Retinal pigment epithelial cell (primary cell): ENCODE measurements at regions not wholly inside any gene's neighbourhood (a gene's known extent, or its start where the extent isn't known, plus 50 kb on each side); places are given as distances from the start of the nearest gene placed in this dataset.

Experiments used
- DNase-seq: peaks from one replicate; pipeline ENCODE4 v3.0.0-alpha.2; 2010; ENCODE audit warnings: low read depth
- H3K4me3 ChIP-seq: 2 replicates; pipeline ENCODE4 v1.5.1; 2011; ENCODE audit warnings: mild to moderate bottlenecking, low read length, control low read depth, moderate library complexity
- TF ChIP-seq, protein P1 (sequence below): conservative IDR thresholded peaks from 2 replicates; pipeline ENCODE4 v1.5.1; 2011; ENCODE audit warnings: low read depth, low read length, control low read depth, inconsistent platforms

- TF ChIP-seq, protein P1, sequence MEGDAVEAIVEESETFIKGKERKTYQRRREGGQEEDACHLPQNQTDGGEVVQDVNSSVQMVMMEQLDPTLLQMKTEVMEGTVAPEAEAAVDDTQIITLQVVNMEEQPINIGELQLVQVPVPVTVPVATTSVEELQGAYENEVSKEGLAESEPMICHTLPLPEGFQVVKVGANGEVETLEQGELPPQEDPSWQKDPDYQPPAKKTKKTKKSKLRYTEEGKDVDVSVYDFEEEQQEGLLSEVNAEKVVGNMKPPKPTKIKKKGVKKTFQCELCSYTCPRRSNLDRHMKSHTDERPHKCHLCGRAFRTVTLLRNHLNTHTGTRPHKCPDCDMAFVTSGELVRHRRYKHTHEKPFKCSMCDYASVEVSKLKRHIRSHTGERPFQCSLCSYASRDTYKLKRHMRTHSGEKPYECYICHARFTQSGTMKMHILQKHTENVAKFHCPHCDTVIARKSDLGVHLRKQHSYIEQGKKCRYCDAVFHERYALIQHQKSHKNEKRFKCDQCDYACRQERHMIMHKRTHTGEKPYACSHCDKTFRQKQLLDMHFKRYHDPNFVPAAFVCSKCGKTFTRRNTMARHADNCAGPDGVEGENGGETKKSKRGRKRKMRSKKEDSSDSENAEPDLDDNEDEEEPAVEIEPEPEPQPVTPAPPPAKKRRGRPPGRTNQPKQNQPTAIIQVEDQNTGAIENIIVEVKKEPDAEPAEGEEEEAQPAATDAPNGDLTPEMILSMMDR = no peak
- H3K4me3 ChIP-seq = no peak overlapping the region
- DNase-seq = peak; percentile 96
These were observed 224.3 kb downstream of the ANAPC1 start for GRCh38 chr2:111659361-111660333.

DNA sequence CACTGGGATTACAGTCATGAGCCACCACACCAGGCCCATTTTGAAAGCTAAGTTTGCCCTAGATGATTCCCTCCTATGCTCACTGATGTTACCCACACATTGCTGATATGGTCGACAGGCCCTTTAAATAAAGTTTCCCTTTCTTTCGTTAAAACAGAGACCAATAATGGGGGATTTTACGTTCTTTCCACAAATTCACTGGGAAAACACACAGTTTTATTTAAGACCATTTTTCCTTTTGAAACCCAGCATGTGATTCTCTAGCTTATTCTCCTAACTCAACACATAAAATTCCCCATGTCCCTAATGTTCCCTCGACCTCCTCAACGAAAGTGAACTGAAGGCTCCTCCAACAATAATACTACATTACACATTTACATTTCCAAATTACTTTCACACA, 223.2 kb downstream of the ANAPC1 start:
- TF ChIP-seq, protein P1 = no peak
- no peak for DNase-seq
- H3K4me3 ChIP-seq = no peak overlapping the region

GRCh38 chr2:111661286-111661940, 222.6 kb downstream of the ANAPC1 start:
- DNase-seq = no peak
- TF ChIP-seq, protein P1 = no peak
- no peak overlapping the region for H3K4me3 ChIP-seq

DNA sequence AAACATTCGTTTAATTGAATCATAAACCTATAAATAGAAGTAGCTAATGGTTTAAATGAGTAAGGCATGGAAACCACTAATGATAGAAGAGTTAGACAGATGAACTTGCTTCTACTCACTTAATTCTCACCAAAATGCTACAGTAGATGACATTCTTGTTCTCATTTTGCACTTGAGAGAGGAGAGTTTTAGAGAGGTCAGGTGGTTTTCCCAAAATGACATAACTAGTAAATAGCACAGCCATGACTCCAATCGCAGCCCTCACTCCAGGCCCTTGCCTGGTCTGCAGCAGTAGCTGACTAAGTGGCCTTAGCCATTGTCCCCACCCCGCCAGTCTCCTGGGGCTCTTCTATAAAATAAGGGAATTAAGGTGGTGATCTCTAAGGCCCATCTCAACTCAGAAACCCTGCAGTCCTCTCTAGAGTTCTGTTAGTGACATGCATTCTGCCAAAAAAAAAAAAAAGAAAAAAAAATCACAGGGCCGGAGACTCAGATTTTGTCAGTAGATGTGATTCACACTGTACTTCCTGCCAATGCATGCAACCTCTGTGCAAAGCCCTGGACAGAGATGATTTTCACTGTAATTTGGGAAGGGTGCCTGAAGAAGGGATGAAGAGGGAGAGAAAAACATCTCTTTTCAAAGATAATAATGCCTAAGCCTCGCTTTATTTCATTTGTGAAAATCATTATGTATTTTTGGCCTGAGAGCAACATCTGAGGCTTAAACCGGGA, 221.8 kb downstream of the ANAPC1 start:
- DNase-seq = no peak
- no peak overlapping the region for H3K4me3 ChIP-seq
- TF ChIP-seq, protein P1 = no peak

DNA sequence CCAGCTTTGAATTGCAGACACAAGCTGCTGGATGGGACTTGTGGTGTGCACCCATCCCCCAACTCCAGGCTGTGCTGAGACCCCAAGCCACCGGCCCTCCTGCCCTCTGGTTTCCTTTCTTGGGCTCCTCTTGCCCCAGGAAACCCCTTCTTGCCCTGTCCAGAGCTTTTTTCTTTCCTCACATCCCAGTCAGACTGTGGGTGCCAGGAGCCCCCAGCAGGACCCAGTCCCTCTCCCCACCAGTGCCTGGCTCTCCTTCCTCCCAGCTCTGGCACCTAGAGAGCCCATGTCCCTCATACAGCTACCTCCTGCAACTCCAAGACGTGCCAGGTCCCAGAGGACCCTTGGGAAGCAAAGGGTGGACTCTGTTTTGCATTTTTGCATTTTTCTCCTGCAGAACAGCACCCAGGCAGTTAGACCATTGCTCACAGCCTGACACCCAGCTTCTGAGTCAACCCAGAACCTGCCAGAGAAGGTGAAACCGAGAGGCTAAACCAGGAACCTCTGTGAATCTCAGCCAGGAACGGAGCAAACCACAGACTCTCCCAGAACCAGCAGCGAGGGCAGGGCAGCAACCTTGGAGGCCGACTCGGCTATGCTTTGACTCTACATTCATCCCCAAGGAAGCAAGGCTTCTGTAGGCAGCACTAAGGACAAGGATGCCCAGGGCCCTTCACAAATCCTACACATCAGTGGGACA, 221.1 kb downstream of the ANAPC1 start:
- H3K4me3 ChIP-seq = no peak overlapping the region
- no peak for DNase-seq
- TF ChIP-seq, protein P1 = no peak

GRCh38 chr2:111663471-111664274, 220.3 kb downstream of the ANAPC1 start:
- DNase-seq = no peak
- H3K4me3 ChIP-seq = no peak overlapping the region
- TF ChIP-seq, protein P1 = no peak
